Esophagus muscularis mucosa (tissue), 4 donors: ENCODE measurements at regions not wholly inside any gene's neighbourhood (a gene's known extent, or its start where the extent isn't known, plus 50 kb on each side); places are given as distances from the start of the nearest gene placed in this dataset.

Source experiments
- CTCF ChIP-seq, 3 experiments: fragments of 200-600 bp in 2 of 3; fragments of 450-650 bp in 1 of 3; sonication (generic) in 2 of 3; IDR thresholded peaks; one replicate each; pipeline ENCODE4 v1.5.1; 2017 to 2019; ENCODE audit warnings: antibody characterized with exemption in 3 of 3, mild to moderate bottlenecking in 2 of 3, moderate library complexity in 1 of 3
- EP300 ChIP-seq: sonication (generic); formaldehyde crosslinking; IDR thresholded peaks from one replicate; pipeline ENCODE4 v1.6.1; 2017; ENCODE audit warnings: antibody characterized with exemption
- POLR2AphosphoS5 ChIP-seq, 2 donors: sonication (generic); formaldehyde crosslinking; IDR thresholded peaks; one replicate each; pipeline ENCODE4 v1.6.1; 2017; ENCODE audit warnings: antibody characterized with exemption in 2 of 2

GRCh38 chr1:87863317-87863716, 534.6 kb downstream of the LMO4 start:
- TF ChIP-seq EP300, result no peak
- no peak for TF ChIP-seq CTCF (IDR thresholded peaks at IDR 0.05)
- TF ChIP-seq POLR2AphosphoS5 (IDR thresholded peaks at IDR 0.05), result no peak
